Loucy (cell line): ENCODE measurements at regions not wholly inside any gene's neighbourhood (a gene's known extent, or its start where the extent isn't known, plus 50 kb on each side); places are given as distances from the start of the nearest gene placed in this dataset.
"Not testable (repeated sequence)": the region's sequence is repeated elsewhere in the genome, so short reads cannot be mapped to it uniquely, and the experiment has no call there.

Experiments used
- H2AFZ ChIP-seq: fragments of 200-600 bp; sonication (generic); 2 replicates; pipeline ENCODE4 v1.6.0; 2016; ENCODE audit warnings: antibody characterized with exemption, mild to moderate bottlenecking, low read length, moderate library complexity
- H3F3A ChIP-seq: fragments of 200-600 bp; 2 replicates; pipeline ENCODE4 v1.6.0; 2016; ENCODE audit warnings: antibody characterized with exemption, low read depth, mild to moderate bottlenecking
- H3K27me3 ChIP-seq: fragments of 200-600 bp; sonication (generic); 2 replicates; pipeline ENCODE4 v1.6.1; 2014; ENCODE audit warnings: low read length, mild to moderate bottlenecking; ENCODE audit not compliant: insufficient read depth, poor library complexity, severe bottlenecking
- H3K36me3 ChIP-seq: fragments of 200-600 bp; sonication (generic); 2 replicates; pipeline ENCODE4 v1.6.1; 2016; ENCODE audit warnings: low read length; ENCODE audit not compliant: insufficient read depth
- H3K4me1 ChIP-seq: fragments of 200-600 bp; sonication (generic); 2 replicates; pipeline ENCODE4 v1.5.1; 2014; ENCODE audit warnings: low read length, mild to moderate bottlenecking; ENCODE audit not compliant: insufficient read depth, poor library complexity, severe bottlenecking
- H3K4me2 ChIP-seq: fragments of 200-600 bp; sonication (generic); 2 replicates; pipeline ENCODE4 v1.6.0; 2014; ENCODE audit warnings: antibody characterized with exemption, low read length, low read depth, mild to moderate bottlenecking; ENCODE audit not compliant: poor library complexity, severe bottlenecking
- H3K4me3 ChIP-seq: fragments of 200-600 bp; sonication (generic); 2 replicates; pipeline ENCODE4 v1.5.1; 2014; ENCODE audit warnings: low read length, mild to moderate bottlenecking, mixed read lengths; ENCODE audit not compliant: poor library complexity, severe bottlenecking
- H3K79me2 ChIP-seq: fragments of 200-600 bp; sonication (generic); 2 replicates; pipeline ENCODE4 v1.6.1; 2014; ENCODE audit warnings: low read length; ENCODE audit not compliant: insufficient read depth
- H3K9ac ChIP-seq: fragments of 200-600 bp; sonication (generic); 2 replicates; pipeline ENCODE4 v1.6.0; 2014; ENCODE audit warnings: mild to moderate bottlenecking, low read depth, low read length, moderate library complexity; ENCODE audit not compliant: poor library complexity, severe bottlenecking
- H3K9me2 ChIP-seq: fragments of 200-600 bp; sonication (generic); replicated peaks from 2 replicates; pipeline ENCODE4 v1.6.1; 2016; ENCODE audit warnings: low read depth, low read length, mixed read lengths
- H3K9me3 ChIP-seq: fragments of 200-600 bp; sonication (generic); 2 replicates; pipeline ENCODE4 v1.6.1; 2014; ENCODE audit warnings: mild to moderate bottlenecking, antibody characterized with exemption, low read length, low read depth; ENCODE audit not compliant: insufficient read depth
- H4K20me1 ChIP-seq: fragments of 200-600 bp; sonication (generic); 2 replicates; pipeline ENCODE4 v1.6.0; 2014; ENCODE audit warnings: antibody characterized with exemption, low read length, mild to moderate bottlenecking; ENCODE audit not compliant: insufficient read depth, poor library complexity, severe bottlenecking
- CTCF ChIP-seq: fragments of 200-600 bp; sonication (generic); conservative IDR thresholded peaks from 2 replicates; pipeline ENCODE4 v1.5.1; 2014; ENCODE audit warnings: mild to moderate bottlenecking, antibody characterized with exemption, low read length
- EZH2phosphoT487 ChIP-seq: fragments of 200-600 bp; IDR thresholded peaks from 2 replicates; pipeline ENCODE4 v1.6.1; 2018; ENCODE audit warnings: antibody characterized with exemption, mild to moderate bottlenecking, moderate library complexity, borderline replicate concordance

- no peaks in the 10 kb centered on the region for H3K27me3 ChIP-seq
- no peak overlapping the region for H3K4me3 ChIP-seq
- H3K79me2 ChIP-seq = no peaks in the 10 kb centered on the region
- H2AFZ ChIP-seq = no peak overlapping the region
- no peak overlapping the region for H3K9ac ChIP-seq
- H3K9me2 ChIP-seq = no peaks in the 10 kb centered on the region
- TF ChIP-seq EZH2phosphoT487 (no peak), CTCF (no peak)
- no peaks in the 10 kb centered on the region for H4K20me1 ChIP-seq
- H3K4me1 ChIP-seq = no peaks in the 10 kb centered on the region
- H3K4me2 ChIP-seq = no peak overlapping the region
- H3K36me3 ChIP-seq = no peaks in the 10 kb centered on the region
- no peaks in the 10 kb centered on the region for H3F3A ChIP-seq
- H3K9me3 ChIP-seq = no peaks in the 10 kb centered on the region
Measured at GRCh38 chrX:101823236-101823635, 108.6 kb downstream of the ZMAT1 start.

GRCh38 chrX:101817739-101818138 is 114.1 kb downstream of the ZMAT1 start:
- not testable (repeated sequence) for H3K9me3 ChIP-seq, H4K20me1 ChIP-seq, H3F3A ChIP-seq, H3K4me1 ChIP-seq, H3K27me3 ChIP-seq, H3K4me3 ChIP-seq, H3K4me2 ChIP-seq, H2AFZ ChIP-seq, H3K36me3 ChIP-seq, H3K9me2 ChIP-seq, H3K9ac ChIP-seq, H3K79me2 ChIP-seq

GRCh38 chrX:101813200-101813599 is 118.6 kb downstream of the ZMAT1 start:
- no peaks in the 10 kb centered on the region for H3K4me1 ChIP-seq
- H3K9me3 ChIP-seq = no peaks in the 10 kb centered on the region
- H3K36me3 ChIP-seq = no peaks in the 10 kb centered on the region
- H2AFZ ChIP-seq = no peak overlapping the region
- no peaks in the 10 kb centered on the region for H3K27me3 ChIP-seq
- H3K79me2 ChIP-seq = no peaks in the 10 kb centered on the region
- no peak overlapping the region for H3K9ac ChIP-seq
- no peaks in the 10 kb centered on the region for H3F3A ChIP-seq
- no peak overlapping the region for H3K4me2 ChIP-seq
- TF ChIP-seq CTCF = no peak
- TF ChIP-seq EZH2phosphoT487 = no peak
- no peaks in the 10 kb centered on the region for H3K9me2 ChIP-seq
- no peak overlapping the region for H3K4me3 ChIP-seq
- H4K20me1 ChIP-seq = no peaks in the 10 kb centered on the region

- Histone ChIP-seq H3K9me2 (no peaks in the 10 kb centered on the region), H3K9ac (no peak overlapping the region), H3K4me1 (peaks cover 3% of the 10 kb centered on the region), H3F3A (no peaks in the 10 kb centered on the region), H3K4me3 (no peak overlapping the region), H4K20me1 (no peaks in the 10 kb centered on the region), H3K27me3 (no peaks in the 10 kb centered on the region), H2AFZ (no peak overlapping the region), H3K9me3 (no peaks in the 10 kb centered on the region), H3K36me3 (no peaks in the 10 kb centered on the region), H3K4me2 (no peak overlapping the region), H3K79me2 (no peaks in the 10 kb centered on the region)
- TF ChIP-seq CTCF (peak; percentile 55), EZH2phosphoT487 (no peak)
Measured at GRCh38 chrX:101803451-101803850, 128.4 kb downstream of the ZMAT1 start.
